Liver (tissue), 3 donors: ENCODE measurements at regions not wholly inside any gene's neighbourhood (a gene's known extent, or its start where the extent isn't known, plus 50 kb on each side); places are given as distances from the start of the nearest gene placed in this dataset.

Experiments
- GABPA ChIP-seq, 2 donors: IDR thresholded peaks in 1 of 2; conservative IDR thresholded peaks in 1 of 2; 2 replicates each; pipeline ENCODE4 v1.6.1; 2016; ENCODE audit warnings: antibody characterized with exemption in 2 of 2, mild to moderate bottlenecking in 1 of 2, moderate library complexity in 1 of 2
- SP1 ChIP-seq: IDR thresholded peaks from 2 replicates; pipeline ENCODE4 v1.6.1; 2018; ENCODE audit warnings: antibody characterized with exemption, mild to moderate bottlenecking
- TF ChIP-seq, protein P1 (sequence below): fragments of 150-350 bp; IDR thresholded peaks from 2 replicates; pipeline ENCODE4 v1.5.1; 2017; ENCODE audit warnings: improper control_type of control experiment, low read depth, low read length; ENCODE audit not compliant: missing input control
- donor health status: healthy.
- donor health status: healthy.

DNA sequence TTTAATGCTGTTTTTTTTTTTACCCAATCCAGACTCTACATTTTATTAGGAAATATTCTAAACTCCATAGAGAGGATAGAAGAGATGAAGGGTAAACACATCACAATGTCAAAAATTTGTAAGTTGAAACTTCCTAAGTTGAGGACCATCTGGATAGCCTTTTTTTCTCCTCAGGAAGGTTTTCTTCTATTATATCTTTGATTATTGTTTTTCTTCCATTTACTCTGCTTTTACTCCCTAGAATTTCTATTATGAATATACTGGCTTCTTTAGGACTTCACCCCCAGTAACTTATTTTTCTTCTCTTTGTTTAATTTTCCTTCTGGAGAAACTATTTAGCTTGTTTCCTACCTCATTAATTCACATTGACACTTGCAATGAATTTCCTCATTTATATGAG lies 71.2 kb upstream of the SLIT2 start:
- no peak for TF ChIP-seq GABPA (IDR thresholded peaks at IDR 0.05 in 1 of 2, conservative IDR thresholded peaks at IDR 0.05 in 1 of 2)
- no peak for TF ChIP-seq SP1
- TF ChIP-seq, protein P1, sequence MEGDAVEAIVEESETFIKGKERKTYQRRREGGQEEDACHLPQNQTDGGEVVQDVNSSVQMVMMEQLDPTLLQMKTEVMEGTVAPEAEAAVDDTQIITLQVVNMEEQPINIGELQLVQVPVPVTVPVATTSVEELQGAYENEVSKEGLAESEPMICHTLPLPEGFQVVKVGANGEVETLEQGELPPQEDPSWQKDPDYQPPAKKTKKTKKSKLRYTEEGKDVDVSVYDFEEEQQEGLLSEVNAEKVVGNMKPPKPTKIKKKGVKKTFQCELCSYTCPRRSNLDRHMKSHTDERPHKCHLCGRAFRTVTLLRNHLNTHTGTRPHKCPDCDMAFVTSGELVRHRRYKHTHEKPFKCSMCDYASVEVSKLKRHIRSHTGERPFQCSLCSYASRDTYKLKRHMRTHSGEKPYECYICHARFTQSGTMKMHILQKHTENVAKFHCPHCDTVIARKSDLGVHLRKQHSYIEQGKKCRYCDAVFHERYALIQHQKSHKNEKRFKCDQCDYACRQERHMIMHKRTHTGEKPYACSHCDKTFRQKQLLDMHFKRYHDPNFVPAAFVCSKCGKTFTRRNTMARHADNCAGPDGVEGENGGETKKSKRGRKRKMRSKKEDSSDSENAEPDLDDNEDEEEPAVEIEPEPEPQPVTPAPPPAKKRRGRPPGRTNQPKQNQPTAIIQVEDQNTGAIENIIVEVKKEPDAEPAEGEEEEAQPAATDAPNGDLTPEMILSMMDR: no peak
